ENCODE measurements at regions not wholly inside any gene's neighbourhood (a gene's known extent, or its start where the extent isn't known, plus 50 kb on each side); places are given as distances from the start of the nearest gene placed in this dataset.

DNA sequence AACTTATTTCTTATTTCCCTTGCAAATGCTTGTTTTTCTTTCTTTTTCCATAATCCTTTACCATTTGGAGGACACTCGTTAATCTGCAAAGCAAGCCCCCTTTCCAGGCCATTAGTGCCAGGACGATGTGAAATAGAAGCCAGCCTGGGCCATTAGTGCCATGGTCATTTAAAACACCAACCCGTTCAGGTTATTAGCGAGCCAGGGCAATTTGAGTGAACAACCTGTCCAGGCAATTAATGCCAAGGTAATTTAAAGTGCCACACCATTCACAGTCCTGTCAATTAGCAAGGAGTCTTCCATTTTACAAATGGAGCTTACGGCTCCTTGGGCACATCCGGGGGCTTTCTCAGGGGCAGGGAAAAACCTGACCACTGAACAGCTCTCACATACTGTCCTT lies 370.6 kb downstream of the HRH4 start:
- TF ChIP-seq YY1 (IDR thresholded peaks at IDR 0.05) = no peak
- TF ChIP-seq, protein P1, sequence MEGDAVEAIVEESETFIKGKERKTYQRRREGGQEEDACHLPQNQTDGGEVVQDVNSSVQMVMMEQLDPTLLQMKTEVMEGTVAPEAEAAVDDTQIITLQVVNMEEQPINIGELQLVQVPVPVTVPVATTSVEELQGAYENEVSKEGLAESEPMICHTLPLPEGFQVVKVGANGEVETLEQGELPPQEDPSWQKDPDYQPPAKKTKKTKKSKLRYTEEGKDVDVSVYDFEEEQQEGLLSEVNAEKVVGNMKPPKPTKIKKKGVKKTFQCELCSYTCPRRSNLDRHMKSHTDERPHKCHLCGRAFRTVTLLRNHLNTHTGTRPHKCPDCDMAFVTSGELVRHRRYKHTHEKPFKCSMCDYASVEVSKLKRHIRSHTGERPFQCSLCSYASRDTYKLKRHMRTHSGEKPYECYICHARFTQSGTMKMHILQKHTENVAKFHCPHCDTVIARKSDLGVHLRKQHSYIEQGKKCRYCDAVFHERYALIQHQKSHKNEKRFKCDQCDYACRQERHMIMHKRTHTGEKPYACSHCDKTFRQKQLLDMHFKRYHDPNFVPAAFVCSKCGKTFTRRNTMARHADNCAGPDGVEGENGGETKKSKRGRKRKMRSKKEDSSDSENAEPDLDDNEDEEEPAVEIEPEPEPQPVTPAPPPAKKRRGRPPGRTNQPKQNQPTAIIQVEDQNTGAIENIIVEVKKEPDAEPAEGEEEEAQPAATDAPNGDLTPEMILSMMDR (IDR thresholded peaks at IDR 0.05; ENCODE audit: low read depth, low read length, missing input control) = no peak
- TF ChIP-seq TAF1 (conservative IDR thresholded peaks at IDR 0.05) = no peak
- TF ChIP-seq HNF4A (conservative IDR thresholded peaks at IDR 0.05) = no peak
- TF ChIP-seq EGR1 (IDR thresholded peaks at IDR 0.05; ENCODE audit: low read depth in 2 of 2) = no peak
- TF ChIP-seq GABPA (IDR thresholded peaks at IDR 0.05 in 1 of 2, conservative IDR thresholded peaks at IDR 0.05 in 1 of 2) = no peak
- TF ChIP-seq JUND (IDR thresholded peaks at IDR 0.05) = no peak
- TF ChIP-seq SP1 (IDR thresholded peaks at IDR 0.05) = no peak

All from liver (tissue), 3 donors.